ENCODE measurements at regions not wholly inside any gene's neighbourhood (a gene's known extent, or its start where the extent isn't known, plus 50 kb on each side); places are given as distances from the start of the nearest gene placed in this dataset.
A peak's percentile ranks its signal among the peaks of the same experiment; 100 is the strongest.

DNA sequence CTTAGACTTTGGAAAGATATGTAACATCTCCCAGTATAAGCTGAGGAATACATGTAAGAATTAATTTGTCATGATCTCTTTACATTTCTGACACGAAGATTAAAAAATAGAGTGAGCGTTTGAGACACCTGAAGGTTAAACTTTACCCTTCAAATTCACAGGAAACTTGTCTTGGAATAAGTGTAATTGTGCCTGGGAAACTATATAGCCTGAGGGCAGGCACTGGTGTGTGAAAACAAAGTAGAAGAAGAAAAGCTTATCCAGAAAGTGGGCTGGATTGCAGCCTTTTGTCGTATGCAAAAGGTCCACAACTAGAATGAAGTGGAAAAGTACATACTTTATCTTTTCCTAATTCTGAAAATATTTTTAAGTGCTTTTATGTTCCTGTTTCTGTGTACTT is 275.7 kb upstream of the TCF21 start:
- Histone ChIP-seq H2AFZ (replicated peaks; ENCODE audit: low read length, poor library complexity) (no peak overlapping the region), H3K14ac (replicated peaks; ENCODE audit: low read depth, low read length) (no peak overlapping the region), H4K8ac (ENCODE audit: low read depth in 2 of 2, low read length in 2 of 2) (peak overlapping the region; percentile 21 to 25; a peak in 1 of 4 replicates), H4K91ac (ENCODE audit: insufficient read depth, low read depth, low read length) (0 out of 2 replicates have a peak overlapping the region, but pooled peaks have one; percentile 22), H2BK20ac (ENCODE audit: low read depth, low read length) (peak overlapping the region; percentile 49; the same call in 1 of the 2 replicates), H3K27me3 (ENCODE audit: control insufficient read depth, insufficient read depth, low read length) (no peaks in the 10 kb centered on the region), H3K4ac (ENCODE audit: low read depth, low read length) (no peak overlapping the region), H3K23ac (ENCODE audit: low read depth, low read length) (no peak overlapping the region), H4K5ac (ENCODE audit: low read depth, low read length) (peak overlapping the region; percentile 56; the same call in 1 of the 2 replicates), H2AK5ac (ENCODE audit: low read depth, low read length) (no peak overlapping the region), H3K9me3 (ENCODE audit: control insufficient read depth, insufficient read depth, low read length) (no peaks in the 10 kb centered on the region), H3K4me2 (ENCODE audit: low read depth, low read length) (no peak overlapping the region), H3K9ac (ENCODE audit: low read depth, low read length) (peak overlapping the region; percentile 10; the same call in 1 of the 2 replicates), H3K4me3 (ENCODE audit: insufficient read depth, low read depth, low read length) (no peak overlapping the region), H3K56ac (ENCODE audit: extremely low read depth, insufficient read depth, low read length) (no peak overlapping the region), H4K20me1 (ENCODE audit: insufficient read depth, low read length) (no peaks in the 10 kb centered on the region), H3K18ac (ENCODE audit: low read depth, low read length) (peak overlapping the region; percentile 63), H3K79me1 (ENCODE audit: low read depth in 1 of 2, low read length in 2 of 2) (peaks cover 0 to 8% of the 10 kb centered on the region in 2 experiments; a peak in 2 of 4 replicates), H2BK120ac (ENCODE audit: low read depth, low read length) (0 out of 2 replicates have a peak overlapping the region, but pooled peaks have one; percentile 49), H2BK15ac (ENCODE audit: low read depth, low read length) (peak overlapping the region; percentile 44; the same call in 1 of the 3 replicates), H3K36me3 (ENCODE audit: control insufficient read depth, insufficient read depth, low read length) (no peaks in the 10 kb centered on the region), H2BK5ac (ENCODE audit: low read depth, low read length, poor library complexity, severe bottlenecking) (no peak overlapping the region), H2AK9ac (replicated peaks; ENCODE audit: low read depth, low read length, poor library complexity) (no peak overlapping the region), H3K4me1 (ENCODE audit: control insufficient read depth, insufficient read depth, low read length) (peaks cover 23% of the 10 kb centered on the region), H3K27ac (ENCODE audit: insufficient read depth, low read length) (no peak overlapping the region), H3K9me1 (ENCODE audit: insufficient read depth, low read length) (peaks cover 13% of the 10 kb centered on the region)
- ChIA-PET CTCF (interaction anchor here (1.3 kb wide), 1 partner anchor 19 kb away, joined by 3 read pairs; no protein-coding TSS in a partner anchor), POLR2A (ENCODE audit: unreplicated experiment) (no interaction called here)
- dilution Hi-C loops (cut with HindIII; ENCODE audit: low sequenced_read_pairs, unreplicated experiment) (no loop called here), intact Hi-C loops (cut with micrococcal nuclease) (no loop called here), in situ Hi-C loops (cut with MboI; ENCODE audit: low sequenced_read_pairs) (loop anchor here (25.0 kb wide), 1 partner anchor 274 kb away; the partner anchor contains the start of gene TCF21)
- no peak for TF ChIP-seq FOS (IDR thresholded peaks at IDR 0.05; ENCODE audit: low read depth, low read length)
- no peak for TF ChIP-seq MXI1 (IDR thresholded peaks at IDR 0.05; ENCODE audit: borderline replicate concordance, low read depth, low read length)
- TF ChIP-seq, protein P1, sequence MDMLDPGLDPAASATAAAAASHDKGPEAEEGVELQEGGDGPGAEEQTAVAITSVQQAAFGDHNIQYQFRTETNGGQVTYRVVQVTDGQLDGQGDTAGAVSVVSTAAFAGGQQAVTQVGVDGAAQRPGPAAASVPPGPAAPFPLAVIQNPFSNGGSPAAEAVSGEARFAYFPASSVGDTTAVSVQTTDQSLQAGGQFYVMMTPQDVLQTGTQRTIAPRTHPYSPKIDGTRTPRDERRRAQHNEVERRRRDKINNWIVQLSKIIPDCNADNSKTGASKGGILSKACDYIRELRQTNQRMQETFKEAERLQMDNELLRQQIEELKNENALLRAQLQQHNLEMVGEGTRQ (IDR thresholded peaks at IDR 0.05; ENCODE audit: low read depth, low read length), result no peak
- TF ChIP-seq, protein P2, sequence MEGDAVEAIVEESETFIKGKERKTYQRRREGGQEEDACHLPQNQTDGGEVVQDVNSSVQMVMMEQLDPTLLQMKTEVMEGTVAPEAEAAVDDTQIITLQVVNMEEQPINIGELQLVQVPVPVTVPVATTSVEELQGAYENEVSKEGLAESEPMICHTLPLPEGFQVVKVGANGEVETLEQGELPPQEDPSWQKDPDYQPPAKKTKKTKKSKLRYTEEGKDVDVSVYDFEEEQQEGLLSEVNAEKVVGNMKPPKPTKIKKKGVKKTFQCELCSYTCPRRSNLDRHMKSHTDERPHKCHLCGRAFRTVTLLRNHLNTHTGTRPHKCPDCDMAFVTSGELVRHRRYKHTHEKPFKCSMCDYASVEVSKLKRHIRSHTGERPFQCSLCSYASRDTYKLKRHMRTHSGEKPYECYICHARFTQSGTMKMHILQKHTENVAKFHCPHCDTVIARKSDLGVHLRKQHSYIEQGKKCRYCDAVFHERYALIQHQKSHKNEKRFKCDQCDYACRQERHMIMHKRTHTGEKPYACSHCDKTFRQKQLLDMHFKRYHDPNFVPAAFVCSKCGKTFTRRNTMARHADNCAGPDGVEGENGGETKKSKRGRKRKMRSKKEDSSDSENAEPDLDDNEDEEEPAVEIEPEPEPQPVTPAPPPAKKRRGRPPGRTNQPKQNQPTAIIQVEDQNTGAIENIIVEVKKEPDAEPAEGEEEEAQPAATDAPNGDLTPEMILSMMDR (conservative IDR thresholded peaks at IDR 0.05; ENCODE audit: low read depth, low read length), result no peak
- no peak for TF ChIP-seq SMC3 (IDR thresholded peaks at IDR 0.05; ENCODE audit: low read depth, low read length)
- no peak for TF ChIP-seq RAD21 (IDR thresholded peaks at IDR 0.05; ENCODE audit: low read length)
- no peak for TF ChIP-seq CEBPB (IDR thresholded peaks at IDR 0.05; ENCODE audit: low read depth, low read length)
- no peak for TF ChIP-seq BHLHE40 (IDR thresholded peaks at IDR 0.05; ENCODE audit: low read depth, low read length)
- TF ChIP-seq RCOR1 (IDR thresholded peaks at IDR 0.05; ENCODE audit: insufficient replicate concordance, low read length), result no peak
- DNase-seq, result no peak
- WGBS, 2 experiments (ENCODE audit: extremely low coverage in 2 of 2, insufficient read length in 1 of 2), result no CpG with 5 or more reads among the region's 3 CpGs
- no TSS peak for BruUV-seq (replicated peaks)
- ATAC-seq (ENCODE audit: low read depth), result no peak

All from IMR-90 (cell line).